LHCN-M2 (cell line): ENCODE measurements at regions not wholly inside any gene's neighbourhood (a gene's known extent, or its start where the extent isn't known, plus 50 kb on each side); places are given as distances from the start of the nearest gene placed in this dataset.
"Not testable (repeated sequence)": the region's sequence is repeated elsewhere in the genome, so short reads cannot be mapped to it uniquely, and the experiment has no call there.

Experiments
- DNase-seq: peaks from one replicate; pipeline ENCODE4 v3.0.0-alpha.2; 2012; ENCODE audit warnings: low read depth

DNA sequence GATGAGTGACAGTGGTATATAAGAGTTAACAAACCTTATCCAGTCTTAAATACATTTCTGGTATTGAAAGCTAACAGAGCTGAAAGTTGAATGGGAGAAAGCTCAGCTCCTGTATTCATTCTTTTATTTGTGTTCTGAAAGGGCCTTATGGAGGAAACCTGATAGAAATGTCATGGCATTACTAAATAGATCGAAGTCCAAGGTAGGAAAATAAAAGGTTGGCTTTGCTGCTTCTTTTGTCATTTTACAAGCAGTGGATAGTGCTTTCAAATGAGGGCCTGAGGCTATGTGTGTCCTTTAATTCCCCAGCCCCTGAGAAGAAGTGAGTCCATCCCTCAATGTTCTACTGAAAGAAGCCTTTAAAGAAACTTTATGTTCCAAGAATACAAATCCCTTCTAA, 974.3 kb upstream of the INTU start:
- DNase-seq: no peak

DNA sequence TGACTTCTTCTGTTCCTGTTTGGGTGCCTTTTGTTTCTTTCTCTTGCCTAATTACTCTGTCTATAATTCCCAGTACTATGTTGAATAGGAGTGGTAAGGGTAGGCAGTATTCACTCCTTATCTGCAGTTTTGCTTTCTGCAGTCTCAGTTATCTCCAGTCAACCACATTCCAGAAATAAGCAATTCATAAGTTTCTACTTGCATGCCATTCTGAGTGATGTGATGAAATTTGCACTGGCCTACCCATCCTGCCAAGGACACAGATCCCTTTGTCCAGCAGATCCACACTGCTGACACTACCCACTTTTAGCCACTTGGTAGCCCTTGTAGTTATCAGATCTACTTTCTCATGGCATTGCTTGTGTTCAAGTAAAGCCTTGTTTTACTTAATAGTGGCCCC, 971.6 kb upstream of the INTU start:
- no peak for DNase-seq

DNA sequence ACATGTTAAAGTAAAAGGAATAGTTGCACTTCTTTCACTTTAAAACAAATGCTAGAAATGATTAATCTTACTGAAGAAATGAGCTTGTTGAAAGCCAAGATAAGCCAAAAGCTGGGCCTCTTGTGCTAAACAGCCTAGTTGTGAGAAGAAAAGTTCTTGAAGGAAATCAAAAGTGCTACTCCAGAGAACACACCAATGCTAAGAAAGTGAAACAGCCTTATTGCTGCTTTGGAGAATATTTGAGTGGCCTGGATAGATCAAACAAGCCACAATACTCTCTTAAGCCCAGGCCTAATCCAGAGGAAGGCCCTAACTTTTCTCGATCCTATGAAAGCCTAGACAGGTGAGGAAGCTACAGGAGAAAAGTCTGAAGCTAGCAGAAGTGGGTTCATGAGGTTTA, 967.9 kb upstream of the INTU start:
- no peak for DNase-seq

DNA sequence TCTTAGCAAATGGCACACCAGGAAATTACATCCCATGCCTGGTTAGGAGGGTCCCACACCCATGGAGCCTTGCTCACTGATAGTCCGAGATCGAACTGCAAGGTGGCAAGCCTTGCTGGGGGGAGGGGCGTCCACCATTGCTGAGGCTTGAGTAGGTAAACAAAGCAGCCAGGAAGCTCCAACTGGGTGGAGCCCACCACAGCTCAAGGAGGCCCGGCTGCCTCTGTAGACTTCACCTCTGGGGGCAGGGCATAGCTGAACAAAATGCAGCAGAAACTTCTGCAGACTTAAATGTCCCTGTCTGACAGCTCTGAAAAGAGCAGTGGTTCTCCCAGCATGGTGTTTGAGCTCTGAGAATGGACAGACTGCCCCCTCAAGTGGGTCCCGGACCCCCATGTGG, 962.7 kb upstream of the INTU start:
- DNase-seq: not testable (repeated sequence)

DNA sequence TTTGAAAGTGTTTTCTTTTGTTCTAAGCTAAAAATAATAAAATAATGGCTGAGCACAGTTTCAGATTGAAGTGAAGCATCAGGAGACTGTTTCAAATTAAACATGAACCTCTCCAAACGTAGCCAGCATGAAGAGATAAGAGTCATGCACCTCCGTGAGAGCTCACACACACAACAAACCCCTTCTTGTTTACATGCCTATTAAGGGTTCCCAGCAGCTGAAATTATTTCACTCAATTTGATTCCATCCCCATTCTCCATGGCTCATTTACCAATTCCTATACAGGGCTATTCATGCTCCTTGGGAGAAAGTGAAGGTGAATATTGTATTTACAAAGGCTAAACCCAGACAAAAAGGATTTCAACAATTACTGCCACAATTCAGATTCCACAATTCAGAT, 954.1 kb upstream of the INTU start:
- no peak for DNase-seq

DNA sequence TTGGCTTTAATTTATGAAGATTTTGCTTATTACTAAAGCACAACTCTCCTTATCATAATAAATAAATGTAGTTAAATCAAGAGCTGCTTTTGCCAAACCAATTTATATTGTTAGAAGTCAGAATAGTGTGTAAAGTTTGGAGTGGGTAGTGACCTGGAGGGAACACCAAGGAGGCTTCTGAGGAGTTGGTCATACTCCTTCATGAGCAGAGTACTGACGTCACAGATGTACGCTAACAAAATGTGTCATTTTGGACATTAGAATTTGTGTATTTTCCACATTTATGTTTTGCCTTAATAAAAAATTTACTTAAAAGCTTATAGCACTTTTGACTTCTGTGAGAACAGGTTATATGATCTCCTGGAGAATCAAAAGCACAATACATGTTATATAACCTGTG, 953.5 kb upstream of the INTU start:
- no peak for DNase-seq

DNA sequence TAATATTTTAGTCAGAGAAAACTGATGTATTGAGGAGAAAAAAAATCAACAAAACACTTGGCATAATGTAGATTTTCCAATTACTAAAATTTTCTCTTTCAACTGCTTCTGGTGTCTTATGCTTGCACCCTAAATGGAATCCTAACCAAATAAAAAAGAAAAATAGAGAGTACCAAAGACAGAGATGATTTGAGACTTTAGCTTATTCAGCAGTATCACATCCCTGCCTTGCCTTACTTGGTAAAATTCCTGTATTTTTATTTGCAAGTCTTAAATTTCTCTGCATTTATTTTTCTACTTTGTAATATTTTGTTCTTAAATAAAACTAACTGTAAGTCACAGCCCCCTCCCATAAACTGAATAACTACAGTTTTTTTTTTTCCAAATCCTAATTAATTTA, 950.5 kb upstream of the INTU start:
- no peak for DNase-seq

DNA sequence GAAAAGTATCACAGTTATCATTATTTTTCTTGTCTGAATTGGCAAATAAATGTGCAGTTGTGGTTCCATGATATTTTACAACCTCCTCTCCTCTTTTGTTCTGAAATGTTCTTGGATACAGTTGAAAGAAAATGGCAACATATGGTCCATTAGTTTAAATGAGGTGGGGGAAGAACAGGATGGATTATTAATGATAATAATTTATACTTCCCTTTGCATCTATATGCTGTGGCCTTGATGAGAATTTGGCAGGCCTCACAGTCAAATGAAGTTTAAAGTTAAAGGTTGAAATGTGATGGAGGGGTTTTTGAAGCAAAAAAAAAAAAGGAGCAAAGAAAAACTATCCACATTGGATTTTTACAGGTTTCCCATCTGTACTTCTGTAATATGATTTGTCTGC, 946.3 kb upstream of the INTU start:
- DNase-seq: no peak

DNA sequence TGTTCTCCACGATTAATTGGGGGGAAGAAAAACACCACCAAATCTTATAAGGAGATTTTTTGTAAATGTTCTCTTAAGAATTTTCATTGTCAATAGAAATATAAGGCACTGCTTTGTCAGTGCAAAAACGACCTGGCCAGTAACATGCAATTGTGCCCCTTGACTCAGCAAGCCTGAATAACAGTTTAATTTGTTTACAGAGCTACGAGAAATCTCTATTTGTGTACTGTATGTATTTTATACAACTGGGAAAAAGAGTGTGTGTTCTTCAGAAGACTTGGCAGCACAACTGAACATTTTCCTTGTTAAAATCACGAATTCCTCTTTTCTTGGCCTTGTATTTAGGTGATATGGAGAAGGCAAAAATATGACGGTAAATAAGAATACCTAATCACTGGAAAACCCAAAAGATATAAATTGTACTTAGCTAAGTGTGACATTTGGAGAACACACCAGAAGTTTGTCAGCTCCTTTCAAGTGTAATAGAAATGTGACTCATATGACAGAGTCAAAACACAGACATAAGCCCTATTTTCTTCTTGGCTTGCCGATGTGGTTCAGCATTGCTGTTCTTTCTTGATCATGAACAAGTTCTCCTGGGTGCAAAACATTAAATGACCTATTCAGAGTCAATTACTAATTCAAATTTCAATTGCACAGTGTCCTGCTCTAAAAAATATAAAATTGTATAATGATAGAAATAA, 945.0 kb upstream of the INTU start:
- peak; percentile 23 for DNase-seq

DNA sequence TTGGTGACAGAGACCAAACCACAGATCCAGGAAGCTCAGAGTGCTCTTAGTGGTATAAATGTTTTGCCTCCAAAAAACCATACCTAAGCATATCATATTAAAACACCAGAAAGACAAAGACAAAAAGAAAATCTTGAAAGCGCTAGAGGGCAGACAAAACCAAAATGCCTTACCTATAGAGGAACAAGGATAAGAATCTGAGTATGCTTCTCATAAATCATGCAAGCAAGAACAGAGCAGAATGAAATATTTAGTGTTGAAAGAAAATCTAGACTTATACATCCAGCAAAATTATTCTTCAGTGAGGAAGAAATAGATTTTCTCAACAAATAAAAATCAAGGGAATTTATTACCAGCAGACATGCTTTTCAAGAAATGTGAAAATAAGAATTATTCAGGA, 941.0 kb upstream of the INTU start:
- no peak for DNase-seq

DNA sequence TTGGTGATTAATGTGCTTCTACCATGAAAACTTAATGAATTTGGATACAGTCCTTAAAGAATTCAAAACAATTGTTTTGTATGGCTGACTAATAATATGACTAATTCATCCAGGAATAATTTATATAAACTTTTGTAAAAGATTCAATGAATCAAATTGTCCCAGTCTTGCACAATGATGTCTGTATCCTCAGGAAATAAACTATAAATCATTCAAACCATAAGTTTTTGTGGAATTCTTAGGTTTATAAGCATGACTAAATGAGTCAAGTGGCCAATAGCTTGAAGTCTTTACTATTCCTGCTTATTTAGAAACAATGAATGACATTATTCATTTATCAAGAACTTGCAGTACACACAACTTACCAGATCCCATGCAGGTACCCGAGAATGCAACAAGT, 935.0 kb upstream of the INTU start:
- peak; percentile 65 for DNase-seq

DNA sequence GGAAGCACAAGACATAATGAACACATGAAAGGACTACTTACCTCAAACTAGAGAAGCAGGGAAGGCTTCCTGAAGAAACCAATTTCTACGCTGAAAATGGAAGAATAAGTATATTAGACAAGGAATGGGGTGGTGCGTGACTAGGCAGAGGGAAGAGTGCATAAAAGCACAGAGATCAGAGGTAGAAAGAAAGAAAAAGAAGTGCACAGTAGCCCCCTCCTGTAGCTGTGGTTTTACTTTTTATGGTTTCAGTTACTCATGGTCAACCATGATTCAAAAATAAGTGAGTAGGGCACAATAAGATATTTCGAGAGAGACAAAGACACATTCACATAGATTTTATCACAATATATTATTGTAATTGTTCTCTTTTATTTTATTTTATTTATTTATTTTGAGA, 934.5 kb upstream of the INTU start:
- DNase-seq: no peak

DNA sequence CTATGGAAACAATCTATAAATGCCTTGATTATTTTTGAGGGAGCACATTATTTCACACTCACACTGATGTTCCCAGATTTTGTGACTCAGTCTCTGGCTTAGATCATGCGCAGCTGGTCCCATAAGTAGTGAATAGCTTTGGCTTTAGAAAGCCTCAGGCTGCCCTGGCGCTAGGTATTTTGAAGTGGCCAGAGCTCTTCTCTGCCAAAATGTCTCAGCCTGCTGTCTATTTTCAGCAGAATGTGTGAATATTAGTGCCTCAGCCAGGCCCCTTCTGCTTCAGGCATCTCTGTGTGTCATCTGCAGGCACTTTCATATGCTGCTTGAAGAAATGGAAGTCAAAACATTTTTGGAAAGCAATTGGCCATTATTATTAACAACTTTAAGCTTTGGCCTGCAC, 931.0 kb upstream of the INTU start:
- peak; percentile 77 for DNase-seq

DNA sequence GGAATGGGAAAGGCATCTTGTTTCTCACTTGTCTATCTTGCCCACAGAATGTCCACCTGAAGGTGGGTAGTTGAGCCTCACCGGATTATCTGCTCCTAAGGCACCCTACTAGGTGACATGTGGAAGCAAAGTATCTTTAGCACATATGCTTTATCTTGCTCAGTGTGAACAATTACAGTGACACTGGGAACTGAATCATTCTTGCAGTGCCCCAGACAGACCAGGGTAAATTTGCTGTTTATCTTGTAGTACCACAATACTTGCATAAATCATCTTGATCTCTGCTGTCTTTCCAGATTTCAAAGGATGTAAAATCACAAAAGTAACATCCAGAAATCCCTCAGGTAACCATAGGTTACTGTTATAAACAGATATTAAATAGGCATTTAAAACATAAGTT, 930.0 kb upstream of the INTU start:
- DNase-seq: no peak

DNA sequence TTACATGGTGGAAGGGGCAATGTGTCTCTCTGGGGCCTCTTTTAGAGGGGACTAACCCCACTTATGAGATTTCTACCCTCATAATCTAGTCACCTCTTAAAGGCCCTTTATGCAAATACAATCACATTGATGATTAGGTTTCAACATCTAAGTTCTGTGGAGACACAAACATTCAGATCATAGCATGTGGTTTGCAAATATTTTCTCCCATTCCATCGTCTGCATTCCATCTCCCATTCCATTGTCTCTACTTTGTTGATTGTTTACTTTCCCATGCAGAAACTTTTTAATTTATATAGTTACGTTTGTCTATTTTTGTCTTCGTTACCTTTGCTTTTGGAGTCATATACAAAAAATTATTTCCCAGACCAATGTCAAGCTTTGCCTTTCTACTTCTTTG, 927.5 kb upstream of the INTU start:
- DNase-seq: peak; percentile 41

DNA sequence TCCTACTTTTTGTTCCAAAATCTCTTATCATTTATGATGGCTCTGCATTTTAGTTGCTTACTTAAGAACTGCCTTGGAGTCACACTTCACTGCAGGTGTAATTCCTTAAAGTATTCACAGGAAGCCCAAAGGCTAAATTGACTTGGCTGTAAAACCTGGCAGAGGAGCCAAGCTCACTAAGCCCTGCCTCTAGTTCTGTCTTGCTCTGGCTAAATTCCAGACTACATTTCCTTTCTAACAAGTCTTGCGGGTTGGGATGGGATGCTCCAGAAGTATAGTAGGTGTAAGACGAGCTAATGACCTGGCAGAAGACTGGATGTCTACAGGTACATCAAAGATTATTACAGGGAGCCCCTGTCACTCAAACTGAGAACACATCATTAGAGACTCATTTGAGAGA, 924.0 kb upstream of the INTU start:
- DNase-seq: no peak

DNA sequence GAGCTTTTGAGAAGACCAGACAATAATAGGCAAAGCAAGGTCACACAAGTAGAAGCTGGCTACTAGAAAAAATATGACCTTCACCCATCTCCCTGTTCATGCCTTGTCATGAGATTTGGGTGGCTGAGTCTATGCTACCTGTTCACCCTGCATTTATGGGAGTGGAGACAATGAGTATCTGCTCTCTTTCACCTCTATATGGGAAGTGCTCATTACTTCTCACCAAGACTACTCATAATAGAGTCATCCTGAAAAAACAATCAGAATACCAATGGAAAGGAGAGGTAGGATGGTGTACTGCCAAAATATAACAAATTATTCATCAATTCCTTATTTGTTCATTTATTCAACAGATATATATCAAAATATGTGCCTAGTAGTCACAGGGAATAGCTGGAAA, 921.8 kb upstream of the INTU start:
- DNase-seq: no peak

DNA sequence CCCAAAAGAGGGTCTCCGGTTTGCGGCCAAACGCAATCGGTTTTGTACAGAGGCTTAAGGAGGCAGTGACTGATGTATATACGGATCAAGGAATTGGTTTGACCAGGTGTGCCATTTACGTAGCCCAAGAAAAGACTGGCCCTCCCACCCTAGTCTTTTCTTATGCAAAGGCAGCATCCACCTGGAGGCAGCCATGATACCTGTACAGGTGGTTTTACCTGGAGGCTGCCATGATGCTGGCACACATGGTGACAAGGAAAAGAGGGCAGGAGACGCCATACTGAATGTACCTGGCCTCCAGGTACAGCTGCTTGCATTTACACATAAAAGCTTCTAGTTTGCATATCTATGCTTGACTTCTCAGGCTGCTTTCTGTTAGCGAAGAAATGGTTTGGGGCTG, 917.7 kb upstream of the INTU start:
- no peak for DNase-seq

DNA sequence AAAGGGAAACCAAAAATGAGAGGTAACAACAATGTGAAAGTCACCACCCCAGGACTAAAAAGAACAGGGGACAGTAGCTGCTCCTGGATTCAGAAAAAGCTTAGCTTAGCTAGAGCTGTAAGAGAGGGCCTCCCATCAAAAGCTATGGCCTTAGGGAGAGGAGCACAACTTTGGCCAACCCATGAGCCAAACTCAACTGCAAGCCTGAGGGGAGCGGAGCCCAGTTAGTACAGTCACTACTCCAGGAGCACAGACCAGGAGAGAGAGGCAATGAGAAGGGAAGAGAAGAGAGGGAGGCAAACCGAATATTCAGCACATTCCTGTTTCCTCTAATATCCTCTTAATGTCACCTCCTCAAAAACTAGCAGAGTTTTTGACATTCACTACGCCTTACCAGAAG, 917.1 kb upstream of the INTU start:
- DNase-seq: no peak

DNA sequence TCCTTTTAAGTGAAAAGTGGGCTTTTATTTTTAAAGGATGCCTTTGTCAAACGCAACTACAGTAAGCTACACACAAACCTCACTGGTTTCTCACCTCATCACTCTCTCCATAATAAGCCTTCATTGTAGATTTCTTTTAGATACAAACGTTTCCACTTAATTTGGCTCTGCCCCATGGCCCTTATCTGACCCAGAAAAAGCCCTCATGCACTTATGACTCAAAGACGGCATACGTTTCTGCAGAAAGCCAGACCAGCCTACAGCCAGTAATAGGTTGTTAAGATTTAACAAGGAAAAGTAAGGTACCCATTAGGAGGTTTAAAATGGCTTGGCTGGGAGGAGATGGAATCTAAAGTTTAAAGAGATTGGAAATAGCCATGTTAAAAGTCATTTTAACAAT, 914.6 kb upstream of the INTU start:
- DNase-seq: no peak

DNA sequence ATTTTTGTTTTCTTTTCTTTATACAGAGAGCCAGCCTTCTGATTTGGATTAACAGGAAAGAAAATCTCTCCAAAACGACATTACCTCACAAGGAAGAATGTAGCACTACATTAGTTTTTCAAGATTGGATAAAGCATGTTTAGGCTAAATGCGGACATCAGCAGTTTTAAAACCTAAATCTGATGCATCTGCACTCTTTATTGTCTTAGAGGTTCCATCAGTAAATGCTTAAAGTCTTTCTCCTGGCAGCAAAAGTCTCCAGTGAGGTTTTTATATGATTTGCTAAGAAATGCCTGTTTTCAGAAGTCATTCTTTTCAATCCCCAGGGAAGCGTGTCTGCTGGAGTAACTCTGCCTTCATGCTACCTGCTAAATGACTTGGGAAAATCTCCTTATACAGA, 912.9 kb upstream of the INTU start:
- DNase-seq: no peak

DNA sequence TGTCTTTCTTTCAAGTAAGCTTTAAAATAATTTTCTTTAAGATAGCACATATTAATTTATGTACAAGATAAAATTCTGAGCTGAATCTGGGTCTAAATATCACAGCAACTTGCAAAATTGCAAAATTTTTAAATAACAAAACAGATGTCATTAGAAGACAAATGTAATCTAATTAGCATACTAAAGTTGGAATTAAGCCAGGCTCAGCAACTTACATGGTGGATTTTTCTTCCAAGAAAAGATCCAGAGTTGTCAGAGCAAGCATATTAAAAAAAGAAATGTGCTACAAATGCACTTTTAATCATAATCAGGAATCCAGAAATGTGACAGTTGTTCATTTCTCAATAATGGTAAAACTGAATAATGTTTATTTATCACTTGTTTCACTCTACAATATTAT, 906.9 kb upstream of the INTU start:
- no peak for DNase-seq

DNA sequence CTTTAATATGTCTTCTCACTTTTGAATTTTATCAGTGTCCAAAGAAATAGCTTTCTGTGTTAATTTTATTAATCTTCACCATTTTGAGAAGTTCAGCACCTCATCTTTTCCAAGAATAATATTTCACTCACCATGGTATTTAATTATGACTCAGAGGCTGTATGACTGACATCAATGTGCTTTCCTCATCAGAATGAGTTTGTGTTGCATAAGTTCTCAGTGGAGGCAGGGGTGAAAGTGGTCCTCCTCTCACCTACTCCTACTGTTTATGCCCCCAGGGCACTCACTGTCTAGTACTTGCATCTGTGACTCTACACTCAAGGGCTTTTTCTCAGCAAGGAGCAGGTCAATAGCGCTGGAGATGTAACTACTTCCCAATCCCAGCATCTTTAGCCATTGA, 905.3 kb upstream of the INTU start:
- DNase-seq: peak; percentile 55

DNA sequence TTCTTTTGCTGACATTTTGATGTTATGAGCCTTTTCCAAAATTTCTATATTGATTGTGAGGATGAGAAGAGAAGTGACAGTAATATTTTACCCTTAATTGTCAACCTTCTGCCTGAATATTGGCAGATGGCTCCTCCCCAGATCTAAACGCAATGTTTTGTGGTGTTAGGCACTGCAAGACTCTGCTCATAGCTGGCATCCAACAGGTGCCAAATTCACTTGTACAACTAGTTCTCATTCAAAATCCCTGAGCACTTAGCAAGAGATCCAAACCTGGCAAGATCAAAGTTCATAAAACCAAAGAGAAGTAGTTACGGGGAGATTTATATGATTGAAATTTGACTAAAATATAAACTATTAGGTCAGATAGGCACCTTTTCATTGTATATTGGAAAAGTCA, 901.7 kb upstream of the INTU start:
- no peak for DNase-seq
